ENCODE measurements at regions not wholly inside any gene's neighbourhood (a gene's known extent, or its start where the extent isn't known, plus 50 kb on each side); places are given as distances from the start of the nearest gene placed in this dataset.

DNA sequence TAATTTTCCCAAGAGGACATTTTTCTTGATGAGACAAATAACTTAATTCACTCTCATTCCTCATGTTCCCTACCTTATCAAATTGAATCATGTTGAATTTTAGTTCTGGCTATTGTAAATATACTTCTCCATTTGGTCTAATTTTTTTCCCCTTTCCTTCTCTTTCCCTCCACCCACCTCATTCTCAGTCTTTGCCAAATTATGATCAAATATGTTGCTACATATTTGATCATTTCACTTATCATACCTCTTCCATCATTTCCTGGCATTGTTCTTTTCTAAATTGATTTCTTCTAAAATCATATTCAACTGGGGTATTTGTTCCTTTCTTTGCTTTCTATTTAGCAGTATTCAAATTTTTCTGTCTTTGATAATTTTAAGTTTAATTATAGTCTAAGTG lies 52.3 kb downstream of the HDGFL1 start:
- DNase-seq (ENCODE audit: low spot score): no peak

DNA sequence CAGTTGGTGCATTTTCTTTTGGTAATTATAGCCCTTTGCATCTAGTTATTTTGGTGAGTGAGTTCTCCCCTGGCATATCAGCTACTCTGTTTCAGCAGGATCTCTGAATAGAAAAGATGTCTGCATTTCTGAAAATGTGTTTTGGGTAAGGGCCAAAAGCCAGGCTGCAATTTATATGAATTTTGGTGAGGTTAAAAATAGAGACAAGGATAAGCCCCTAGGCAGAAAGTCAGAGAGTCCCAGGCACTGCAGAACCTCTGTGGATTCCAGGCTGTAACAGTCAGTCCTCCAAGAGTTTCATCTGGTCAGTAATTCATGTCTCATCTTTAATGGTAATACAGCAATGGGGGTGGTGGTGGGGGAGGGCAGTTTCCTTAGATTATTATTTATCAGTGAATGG lies 53.0 kb downstream of the HDGFL1 start:
- no peak for DNase-seq (ENCODE audit: low spot score)

DNA sequence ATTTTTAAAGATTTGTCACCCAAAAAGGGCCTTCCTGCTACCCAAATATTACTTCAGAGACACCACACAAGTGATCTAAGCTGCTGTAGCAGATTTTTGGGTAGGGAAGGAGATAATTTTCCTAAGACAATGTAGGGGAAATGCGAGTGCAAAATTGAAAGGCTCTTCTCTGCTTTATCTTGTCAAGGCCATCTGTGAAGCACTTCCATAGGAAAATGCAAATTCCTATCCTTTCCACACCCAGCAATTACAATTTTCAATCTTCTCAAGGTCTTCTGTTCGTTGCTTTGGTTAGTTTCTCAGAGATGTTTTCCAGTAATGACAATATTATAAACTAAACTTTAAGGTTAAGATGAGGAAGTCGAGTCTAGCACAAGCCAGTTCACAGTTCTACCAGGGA lies 53.4 kb downstream of the HDGFL1 start:
- no peak for DNase-seq (ENCODE audit: low spot score)

- DNase-seq (ENCODE audit: low spot score): no peak
These were observed 58.3 kb downstream of the HDGFL1 start for GRCh38 chr6:22627644-22628043.

GRCh38 chr6:22631091-22631490 lies 61.7 kb downstream of the HDGFL1 start:
- DNase-seq (ENCODE audit: low spot score): no peak

DNA sequence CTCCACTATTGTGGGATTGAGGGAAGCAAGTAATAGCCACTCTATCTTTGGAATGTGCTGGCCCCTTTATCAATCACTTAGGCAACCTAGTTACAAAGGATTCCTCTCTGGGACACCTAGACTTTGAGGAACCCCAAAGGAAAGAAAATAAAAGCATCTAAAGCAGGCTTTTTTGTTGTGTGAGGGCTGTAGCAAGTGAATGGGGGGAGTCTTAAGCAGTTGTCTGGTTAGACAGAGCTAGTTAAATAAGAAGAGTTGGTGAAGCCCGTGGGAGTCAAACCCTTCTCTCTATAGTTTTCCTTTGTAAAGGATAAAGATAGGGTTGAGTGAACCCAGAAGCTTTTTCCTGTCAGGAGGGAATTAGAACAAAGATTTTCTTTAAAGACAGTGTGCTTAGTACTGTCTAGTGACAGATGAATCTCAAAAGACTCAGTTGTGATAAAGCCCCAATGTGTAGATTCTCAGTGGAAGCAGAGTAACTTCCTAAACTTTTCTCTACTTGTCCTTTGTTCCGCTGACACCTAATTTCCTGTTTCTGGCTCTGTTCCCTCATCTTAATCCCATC lies 63.3 kb downstream of the HDGFL1 start:
- no peak for DNase-seq (ENCODE audit: low spot score)

DNA sequence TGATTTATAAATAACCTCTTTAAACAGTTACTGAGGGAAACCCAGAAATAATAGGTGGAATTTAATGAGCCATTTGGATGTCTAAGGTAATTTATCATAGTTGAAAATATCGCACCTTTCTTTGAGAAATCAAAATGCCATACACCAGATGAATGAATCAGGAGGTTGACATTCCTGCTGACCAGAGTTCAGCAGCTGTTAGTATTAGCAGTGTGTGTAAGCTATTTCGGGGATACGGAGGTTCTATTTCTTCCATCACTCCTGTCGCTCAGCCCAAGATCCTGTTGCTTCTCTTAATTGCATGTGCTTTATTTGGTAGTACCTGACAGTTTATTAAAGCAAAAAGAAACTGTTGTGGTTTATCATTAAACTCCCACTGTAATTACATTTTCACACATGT lies 67.1 kb downstream of the HDGFL1 start:
- DNase-seq (ENCODE audit: low spot score): no peak

DNA sequence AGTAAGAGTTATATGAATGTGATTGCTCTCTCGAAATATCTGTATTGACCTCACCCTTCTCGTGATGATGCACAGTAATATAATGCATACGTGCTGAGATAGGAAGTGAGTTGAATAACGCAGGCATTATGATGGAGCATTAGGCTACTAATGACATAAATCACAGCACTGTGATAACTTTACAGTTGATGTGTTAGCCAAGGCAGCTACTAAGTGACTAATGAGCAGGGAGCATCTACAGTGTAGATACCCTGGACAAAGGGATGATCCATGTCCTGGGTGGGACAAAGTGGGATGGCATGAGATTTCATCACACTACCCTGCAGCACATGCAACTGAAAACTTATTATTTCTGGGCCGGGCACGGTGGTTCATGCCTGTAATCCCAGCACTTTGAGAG lies 68.4 kb downstream of the HDGFL1 start:
- DNase-seq (ENCODE audit: low spot score): no peak

GRCh38 chr6:22638320-22638719 lies 69.0 kb downstream of the HDGFL1 start:
- DNase-seq (ENCODE audit: low spot score): no peak

GRCh38 chr6:22642254-22642653 lies 72.9 kb downstream of the HDGFL1 start:
- no peak for DNase-seq (ENCODE audit: low spot score)

- DNase-seq (ENCODE audit: low spot score): no peak
These were observed 74.4 kb downstream of the HDGFL1 start for GRCh38 chr6:22643780-22644179.

DNA sequence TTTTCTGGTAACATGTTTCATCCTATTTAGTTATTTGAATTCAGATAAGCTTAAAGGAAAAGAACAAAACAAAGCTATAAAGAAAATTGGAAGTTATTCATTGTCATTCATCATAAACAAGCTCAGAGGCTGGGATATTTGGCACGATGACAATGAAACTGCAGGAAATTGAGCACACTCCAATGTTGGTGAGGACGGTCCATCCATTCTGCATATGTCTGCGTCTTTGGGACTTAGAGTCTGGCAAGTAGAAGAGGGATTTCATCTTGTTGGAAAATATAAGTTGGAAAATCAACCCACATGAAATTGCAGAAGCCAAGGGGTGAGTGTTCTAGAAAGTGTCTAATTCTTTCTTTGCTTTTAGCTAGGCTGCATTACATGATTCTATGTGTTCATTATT lies 78.4 kb downstream of the HDGFL1 start:
- DNase-seq (ENCODE audit: low spot score): no peak

DNA sequence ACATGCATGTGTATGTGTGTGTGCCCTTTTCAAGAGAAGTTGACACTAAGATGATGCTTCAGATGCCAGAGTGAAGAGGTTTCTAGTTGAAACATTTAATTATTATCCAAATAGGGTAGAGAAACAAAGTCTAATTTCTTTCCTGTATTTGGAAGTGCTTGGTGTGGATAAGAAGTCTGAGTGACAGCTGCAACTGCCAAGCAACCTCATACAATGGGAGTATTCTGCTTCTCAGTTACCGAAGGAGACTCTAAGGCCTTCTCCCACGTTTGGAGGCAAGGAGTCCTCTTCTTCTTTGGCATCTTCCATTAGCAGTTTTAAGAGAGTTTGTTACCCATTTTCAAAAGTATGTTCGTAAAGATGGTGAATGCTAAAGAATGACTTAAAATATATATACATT lies 82.4 kb downstream of the HDGFL1 start:
- no peak for DNase-seq (ENCODE audit: low spot score)

DNA sequence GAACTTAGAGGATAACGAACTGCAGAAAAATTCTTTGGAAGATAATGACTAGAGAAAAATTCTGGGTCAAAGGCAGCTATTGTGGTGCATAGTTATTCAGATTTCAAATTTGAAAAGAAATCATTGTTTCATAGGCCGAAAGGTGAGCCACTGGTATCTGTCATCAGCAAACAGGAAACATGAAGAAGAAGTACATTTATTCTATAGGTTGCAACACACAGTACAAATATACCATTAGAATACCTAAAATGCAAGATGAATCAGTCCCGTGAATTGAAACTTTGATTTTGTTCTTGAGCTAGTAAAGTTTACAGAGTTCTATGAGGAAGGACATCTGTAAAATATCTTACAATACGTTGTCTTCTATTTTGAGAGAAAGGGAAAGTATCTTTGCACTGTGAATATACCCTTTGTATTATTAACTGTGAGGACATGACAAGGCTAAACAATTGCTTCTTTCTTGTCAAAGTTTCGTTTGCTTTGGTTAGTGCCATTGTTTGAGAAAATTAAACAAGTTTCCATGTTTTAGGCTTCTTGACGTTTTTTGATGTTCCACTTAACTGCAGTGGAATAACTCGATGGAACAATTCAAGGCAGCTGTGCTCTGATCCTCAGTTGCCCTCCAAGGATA lies 84.7 kb downstream of the HDGFL1 start:
- DNase-seq (ENCODE audit: low spot score): no peak

DNA sequence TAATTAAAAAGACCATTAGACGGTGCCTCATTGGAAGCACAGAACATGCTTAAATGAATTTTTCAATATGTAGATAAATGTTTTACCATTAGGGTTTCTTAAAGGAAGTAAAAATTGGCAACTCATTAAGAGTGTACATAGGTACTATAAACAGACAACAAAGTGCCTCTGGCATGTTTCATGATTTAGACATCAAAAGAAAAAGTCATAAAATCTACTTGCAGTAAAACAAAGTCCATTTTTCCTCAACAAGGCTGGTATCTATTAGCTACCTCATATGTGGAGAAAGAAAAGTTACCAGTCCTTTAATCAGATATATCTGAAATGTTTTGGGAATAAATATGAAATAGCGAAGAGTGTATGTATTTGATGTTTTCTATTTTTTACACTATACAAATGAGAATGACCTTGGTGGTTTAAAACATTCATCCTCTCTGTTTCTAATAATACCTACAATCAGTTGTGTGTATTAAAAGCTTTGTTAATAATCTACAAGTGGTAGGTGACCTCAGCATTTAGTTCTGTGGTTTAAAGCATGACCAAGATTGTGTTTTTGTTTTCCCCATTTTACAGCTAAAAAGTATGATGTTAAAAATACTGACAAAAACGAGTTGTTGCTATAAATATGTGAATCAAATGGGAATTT lies 87.5 kb downstream of the HDGFL1 start:
- peak; percentile 32 for DNase-seq (ENCODE audit: low spot score)

GRCh38 chr6:22657352-22657980 lies 88.1 kb downstream of the HDGFL1 start:
- no peak for DNase-seq (ENCODE audit: low spot score)

DNA sequence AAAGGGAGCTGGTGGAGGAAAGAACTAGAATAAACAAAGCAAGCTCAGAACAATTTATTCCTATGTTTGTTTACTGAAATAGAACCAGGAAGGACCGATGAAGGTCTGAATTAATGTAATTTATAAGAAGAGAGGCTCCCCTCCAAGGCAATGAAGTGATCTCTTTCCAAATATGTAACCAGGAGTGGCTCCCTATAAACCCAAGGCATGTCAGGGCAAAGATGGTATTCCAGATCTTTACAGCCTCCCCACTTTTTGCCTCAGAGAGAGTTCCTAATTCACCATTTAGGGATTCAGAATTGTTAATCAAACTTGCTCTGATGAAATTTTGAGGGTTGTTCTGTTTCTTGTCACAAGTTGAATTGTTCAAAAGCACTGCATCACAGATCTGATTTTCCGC lies 88.8 kb downstream of the HDGFL1 start:
- no peak for DNase-seq (ENCODE audit: low spot score)

GRCh38 chr6:22658934-22659333 lies 89.6 kb downstream of the HDGFL1 start:
- DNase-seq (ENCODE audit: low spot score): no peak

DNA sequence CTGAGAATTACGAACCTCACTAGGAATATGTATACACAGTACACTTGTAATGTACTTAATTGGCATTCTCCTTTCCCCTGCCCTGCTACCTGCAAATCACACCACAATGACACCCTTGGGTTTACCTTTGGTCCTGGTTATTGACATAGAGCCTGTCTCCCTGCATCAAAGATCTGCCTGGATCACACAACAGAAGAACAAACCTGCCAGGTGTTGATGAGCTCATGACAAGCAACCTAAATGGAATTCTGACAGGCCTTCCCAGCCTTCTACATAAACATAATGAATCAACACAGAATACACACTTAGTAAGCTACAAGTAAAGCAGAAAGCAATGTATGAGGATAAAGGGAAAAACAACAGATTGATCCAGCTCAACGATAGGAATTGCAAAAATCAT lies 95.6 kb downstream of the HDGFL1 start:
- DNase-seq (ENCODE audit: low spot score): no peak

GRCh38 chr6:22666021-22666420 lies 96.7 kb downstream of the HDGFL1 start:
- DNase-seq (ENCODE audit: low spot score): no peak

DNA sequence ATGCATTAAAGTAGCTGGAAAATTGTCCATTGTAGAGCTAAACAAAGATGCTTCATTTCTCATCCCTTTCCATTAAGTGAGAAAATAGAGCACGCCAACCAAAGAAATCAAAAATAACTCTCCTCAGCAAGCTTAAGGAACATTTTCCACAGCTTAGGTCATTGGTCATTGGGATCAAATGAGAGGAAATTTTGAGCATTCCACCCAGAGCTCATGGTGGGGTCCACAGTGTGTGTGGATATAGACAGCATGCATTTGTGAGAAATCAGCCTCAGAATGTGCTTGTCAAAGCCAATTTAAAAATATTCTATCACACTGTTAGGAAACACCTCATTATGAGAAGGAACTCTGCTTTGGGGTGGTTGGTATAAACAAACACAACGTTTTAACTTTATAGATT lies 97.2 kb downstream of the HDGFL1 start:
- no peak for DNase-seq (ENCODE audit: low spot score)

GRCh38 chr6:22667855-22668254 lies 98.5 kb downstream of the HDGFL1 start:
- no peak for DNase-seq (ENCODE audit: low spot score)

DNA sequence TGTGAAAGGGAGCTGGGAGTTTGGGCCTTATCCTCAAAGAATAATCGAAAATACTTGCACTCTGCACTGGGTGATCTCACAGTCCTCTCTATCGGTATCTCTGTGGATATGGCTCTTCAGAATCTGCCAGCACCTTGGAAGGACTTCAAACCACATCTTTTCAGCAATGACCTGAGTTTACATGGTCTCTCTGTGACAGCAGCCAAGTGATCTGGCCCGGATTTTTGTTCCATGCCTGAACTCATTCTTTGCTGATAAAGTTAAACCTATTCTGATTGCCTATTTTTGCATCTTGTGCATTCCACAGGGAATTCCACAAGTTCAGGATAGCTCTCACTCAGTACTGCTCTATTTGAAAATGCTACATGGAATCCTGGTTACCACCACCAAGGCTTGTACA lies 98.9 kb downstream of the HDGFL1 start:
- DNase-seq (ENCODE audit: low spot score): no peak
